Neural progenitor cell (in vitro differentiated cells): ENCODE measurements at regions not wholly inside any gene's neighbourhood (a gene's known extent, or its start where the extent isn't known, plus 50 kb on each side); places are given as distances from the start of the nearest gene placed in this dataset.

ENCODE experiments used
- DNase-seq: peaks from one replicate; pipeline ENCODE4 v3.0.0-alpha.2; 2016; ENCODE audit warnings: low spot score
- H2AFZ ChIP-seq: fragments of 200-600 bp; sonication (generic); replicated peaks from 2 replicates; pipeline ENCODE4 v1.6.1; 2016; ENCODE audit warnings: antibody characterized with exemption
- H3F3A ChIP-seq: fragments of 200-600 bp; sonication (generic); 2 replicates; pipeline ENCODE4 v1.6.1; 2016; ENCODE audit warnings: antibody characterized with exemption, low read depth
- H3K27ac ChIP-seq: fragments of 200-600 bp; sonication (generic); 2 replicates; pipeline ENCODE4 v1.5.1; 2016; ENCODE audit warnings: mild to moderate bottlenecking
- H3K27me3 ChIP-seq: fragments of 200-600 bp; sonication (generic); 2 replicates; pipeline ENCODE4 v1.6.1; 2016; ENCODE audit warnings: mild to moderate bottlenecking, moderate library complexity
- H3K36me3 ChIP-seq: fragments of 200-600 bp; sonication (generic); 2 replicates; pipeline ENCODE4 v1.5.1; 2016
- H3K4me1 ChIP-seq: fragments of 200-600 bp; sonication (generic); 2 replicates; pipeline ENCODE4 v1.6.1; 2016; ENCODE audit warnings: mixed run types
- H3K4me2 ChIP-seq: fragments of 200-600 bp; sonication (generic); 2 replicates; pipeline ENCODE4 v1.6.1; 2016
- H3K4me3 ChIP-seq: fragments of 200-600 bp; sonication (generic); 2 replicates; pipeline ENCODE4 v1.5.1; 2016
- H3K79me2 ChIP-seq: fragments of 200-600 bp; sonication (generic); 2 replicates; pipeline ENCODE4 v1.6.1; 2016; ENCODE audit warnings: low read depth
- H3K9ac ChIP-seq: fragments of 200-600 bp; sonication (generic); 2 replicates; pipeline ENCODE4 v1.6.1; 2016
- H3K9me3 ChIP-seq: fragments of 200-600 bp; sonication (generic); 2 replicates; pipeline ENCODE4 v1.5.1; 2016; ENCODE audit warnings: low read depth
- H4K20me1 ChIP-seq: fragments of 200-600 bp; sonication (generic); 2 replicates; pipeline ENCODE4 v1.6.1; 2016; ENCODE audit warnings: low read depth
- H3K27ac Mint-ChIP-seq: 3 replicates; pipeline ENCODE4 v1.8.0; 2021; ENCODE audit warnings: mixed read lengths
- H3K27me3 Mint-ChIP-seq: 2 replicates; pipeline ENCODE4 v1.8.0; 2022; ENCODE audit warnings: low read depth, mild to moderate bottlenecking, inconsistent platforms, moderate library complexity, mixed read lengths; ENCODE audit not compliant: insufficient read depth
- H3K36me3 Mint-ChIP-seq: 3 replicates; pipeline ENCODE4 v1.8.0; 2021; ENCODE audit warnings: mixed read lengths
- H3K4me1 Mint-ChIP-seq: 3 replicates; pipeline ENCODE4 v1.8.0; 2021; ENCODE audit warnings: mixed read lengths
- H3K4me3 Mint-ChIP-seq: 3 replicates; pipeline ENCODE4 v1.8.0; 2021; ENCODE audit warnings: mild to moderate bottlenecking, moderate library complexity, mixed read lengths
- H3K9me3 Mint-ChIP-seq: 3 replicates; pipeline ENCODE4 v1.8.0; 2020; ENCODE audit warnings: mixed read lengths
- CTCF ChIP-seq: fragments of 200-600 bp; sonication (generic); IDR thresholded peaks from 2 replicates; pipeline ENCODE4 v1.5.1; 2017; ENCODE audit warnings: antibody characterized with exemption, mild to moderate bottlenecking
- EZH2 ChIP-seq: fragments of 200-600 bp; sonication (generic); IDR thresholded peaks from 2 replicates; pipeline ENCODE4 v1.6.1; 2017; ENCODE audit warnings: antibody characterized with exemption, mild to moderate bottlenecking, moderate library complexity
- EZH2phosphoT487 ChIP-seq: fragments of 200-600 bp; sonication (generic); IDR thresholded peaks from 2 replicates; pipeline ENCODE4 v1.6.1; 2017; ENCODE audit warnings: antibody characterized with exemption

DNA sequence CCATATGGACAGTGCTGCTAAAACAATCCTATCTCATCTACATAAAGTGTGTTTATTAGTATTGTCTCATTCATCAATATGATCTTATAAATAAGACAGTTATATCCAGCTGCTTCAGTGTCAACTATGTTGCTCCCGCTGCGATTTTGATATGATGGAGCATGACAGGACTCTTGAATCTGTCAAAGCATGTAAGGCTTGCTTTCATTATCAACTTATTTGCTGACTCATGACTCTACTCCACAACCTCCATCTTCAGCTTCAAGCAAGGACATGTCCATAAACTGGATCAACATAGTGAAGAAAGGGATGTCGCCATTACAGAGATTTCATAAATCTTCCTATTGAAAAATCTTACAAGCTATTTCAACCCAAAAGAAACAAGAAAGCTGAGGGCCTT lies 2812.6 kb downstream of the PCDH9 start:
- H3K36me3 Mint-ChIP-seq, result no peaks in the 10 kb centered on the region
- H3K27ac Mint-ChIP-seq, result no peak overlapping the region
- Histone ChIP-seq H3F3A (no peaks in the 10 kb centered on the region), H3K4me3 (no peak overlapping the region), H3K4me2 (no peak overlapping the region), H3K27me3 (no peaks in the 10 kb centered on the region), H3K36me3 (no peaks in the 10 kb centered on the region), H3K79me2 (no peaks in the 10 kb centered on the region), H3K9ac (no peak overlapping the region), H3K4me1 (no peaks in the 10 kb centered on the region), H3K27ac (no peak overlapping the region), H4K20me1 (no peaks in the 10 kb centered on the region), H3K9me3 (no peaks in the 10 kb centered on the region), H2AFZ (no peak overlapping the region)
- no peak for DNase-seq
- no peaks in the 10 kb centered on the region for H3K9me3 Mint-ChIP-seq
- no peak for TF ChIP-seq EZH2phosphoT487
- no peak for TF ChIP-seq EZH2
- no peak for TF ChIP-seq CTCF
- H3K27me3 Mint-ChIP-seq, result no peaks in the 10 kb centered on the region
- no peaks in the 10 kb centered on the region for H3K4me1 Mint-ChIP-seq
- no peak overlapping the region for H3K4me3 Mint-ChIP-seq

DNA sequence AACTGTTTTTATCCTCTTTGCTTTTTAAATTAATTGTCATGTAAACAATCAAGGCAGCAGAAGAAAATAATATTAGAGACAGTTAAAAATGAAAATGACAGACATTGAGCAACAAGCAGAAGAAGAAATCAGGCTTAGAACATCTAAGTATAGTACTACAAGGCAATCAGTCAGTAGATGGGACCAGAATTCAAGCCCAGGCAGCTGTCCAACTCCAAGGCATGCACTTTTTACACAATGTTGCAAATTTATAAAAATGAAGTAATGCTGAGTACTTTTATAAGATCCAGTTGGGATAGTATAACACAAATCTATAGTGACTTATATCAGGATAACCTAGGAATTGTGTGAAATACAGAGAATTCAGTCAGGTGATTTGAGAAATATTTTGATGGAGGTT lies 2815.8 kb downstream of the PCDH9 start:
- Histone ChIP-seq H3K27ac (no peak overlapping the region), H3K79me2 (no peaks in the 10 kb centered on the region), H3F3A (no peaks in the 10 kb centered on the region), H3K4me2 (no peak overlapping the region), H3K27me3 (no peaks in the 10 kb centered on the region), H3K4me1 (no peaks in the 10 kb centered on the region), H4K20me1 (no peaks in the 10 kb centered on the region), H2AFZ (no peak overlapping the region), H3K9ac (no peak overlapping the region), H3K36me3 (no peaks in the 10 kb centered on the region), H3K4me3 (no peak overlapping the region), H3K9me3 (no peaks in the 10 kb centered on the region)
- H3K4me1 Mint-ChIP-seq, result no peaks in the 10 kb centered on the region
- H3K4me3 Mint-ChIP-seq, result no peak overlapping the region
- H3K9me3 Mint-ChIP-seq, result no peaks in the 10 kb centered on the region
- H3K27me3 Mint-ChIP-seq, result no peaks in the 10 kb centered on the region
- H3K27ac Mint-ChIP-seq, result no peak overlapping the region
- no peak for DNase-seq
- H3K36me3 Mint-ChIP-seq, result no peaks in the 10 kb centered on the region
- TF ChIP-seq EZH2phosphoT487, result no peak
- TF ChIP-seq EZH2, result no peak
- no peak for TF ChIP-seq CTCF

DNA sequence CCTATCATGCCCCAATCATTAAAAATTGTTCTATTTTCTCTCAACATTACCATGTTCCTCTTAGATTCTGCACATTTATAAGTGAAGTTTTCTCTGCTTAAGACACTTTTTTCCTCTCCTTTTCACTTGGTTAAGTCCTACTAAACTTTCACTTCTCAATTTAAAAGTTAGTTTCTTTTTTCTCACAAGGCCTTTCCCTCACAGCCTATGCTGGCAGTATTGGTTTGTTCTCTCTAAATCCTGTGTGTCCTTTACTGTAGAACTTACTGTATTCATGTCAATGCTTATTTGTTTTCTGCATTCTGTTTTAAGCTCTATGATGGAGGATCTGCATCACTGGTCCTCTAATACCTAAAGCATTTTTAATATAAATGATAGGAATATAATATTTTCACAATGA lies 2816.6 kb downstream of the PCDH9 start:
- Histone ChIP-seq H3F3A (no peaks in the 10 kb centered on the region), H3K4me1 (no peaks in the 10 kb centered on the region), H3K27ac (no peak overlapping the region), H3K27me3 (no peaks in the 10 kb centered on the region), H4K20me1 (no peaks in the 10 kb centered on the region), H3K4me2 (no peak overlapping the region), H3K79me2 (no peaks in the 10 kb centered on the region), H3K4me3 (no peak overlapping the region), H3K9ac (no peak overlapping the region), H3K36me3 (no peaks in the 10 kb centered on the region), H2AFZ (peak overlapping the region; percentile 9), H3K9me3 (no peaks in the 10 kb centered on the region)
- H3K27ac Mint-ChIP-seq, result no peak overlapping the region
- H3K9me3 Mint-ChIP-seq, result no peaks in the 10 kb centered on the region
- H3K4me3 Mint-ChIP-seq, result no peak overlapping the region
- H3K27me3 Mint-ChIP-seq, result no peaks in the 10 kb centered on the region
- H3K36me3 Mint-ChIP-seq, result no peaks in the 10 kb centered on the region
- no peak for TF ChIP-seq CTCF
- no peak for TF ChIP-seq EZH2
- TF ChIP-seq EZH2phosphoT487, result no peak
- no peaks in the 10 kb centered on the region for H3K4me1 Mint-ChIP-seq
- no peak for DNase-seq
